ENCODE measurements at regions not wholly inside any gene's neighbourhood (a gene's known extent, or its start where the extent isn't known, plus 50 kb on each side); places are given as distances from the start of the nearest gene placed in this dataset.

DNA sequence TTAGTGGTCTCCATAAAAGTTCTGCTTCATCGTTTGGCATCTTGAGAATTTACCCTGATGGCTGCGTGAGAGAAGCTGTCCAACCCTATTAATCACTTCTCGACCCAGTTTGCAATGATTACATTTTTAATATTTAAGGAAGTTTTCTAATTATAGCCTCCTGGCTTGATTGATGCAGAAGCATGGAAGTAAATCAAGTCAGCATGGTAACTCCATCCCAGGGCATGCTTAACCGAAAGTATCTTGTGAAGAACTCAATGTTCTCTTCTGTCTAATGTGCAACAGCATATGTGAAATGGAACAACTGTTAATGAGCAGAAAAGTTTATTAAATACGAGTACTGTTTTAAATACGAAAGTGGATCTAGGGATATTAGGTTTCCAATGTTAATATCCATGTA is 278.9 kb upstream of the CD180 start:
- Histone ChIP-seq H4K20me1 (ENCODE audit: control insufficient read depth, insufficient read depth, low read length, poor library complexity, severe bottlenecking) (no peaks in the 10 kb centered on the region), H3K36me3 (replicated peaks in 1 of 2; ENCODE audit: control extremely low read depth in 1 of 2, control insufficient read depth in 1 of 2, extremely low read depth in 1 of 2, insufficient read depth in 2 of 2, low read length in 1 of 2) (no peaks in the 10 kb centered on the region), H3K27me3 (replicated peaks in 1 of 4; ENCODE audit: control extremely low read depth in 1 of 4, control insufficient read depth in 3 of 4, insufficient read depth in 4 of 4, low read length in 3 of 4) (no peaks in the 10 kb centered on the region), H3K27ac (ENCODE audit: low read length in 2 of 2) (no peak overlapping the region), H3K9ac (ENCODE audit: low read length) (no peak overlapping the region), H3K4me1 (ENCODE audit: control insufficient read depth in 2 of 2, insufficient read depth in 2 of 2, low read length in 2 of 2) (no peaks in the 10 kb centered on the region), H3K9me3 (ENCODE audit: control extremely low read depth in 1 of 3, control insufficient read depth in 2 of 3, insufficient read depth in 1 of 3, low read length in 2 of 3) (no peaks in the 10 kb centered on the region), H3K79me2 (ENCODE audit: control insufficient read depth, insufficient read depth, low read length) (no peaks in the 10 kb centered on the region), H3K4me3 (ENCODE audit: control extremely low read depth in 1 of 5, extremely low read depth in 1 of 5, insufficient read depth in 1 of 5, low read depth in 2 of 5, low read length in 4 of 5) (no peak overlapping the region), H2AFZ (ENCODE audit: insufficient read depth, low read depth, low read length, poor library complexity, severe bottlenecking) (no peak overlapping the region), H3K4me2 (replicated peaks; ENCODE audit: low read depth, low read length, poor library complexity, severe bottlenecking) (no peak overlapping the region)
- ChIA-PET CTCF (no interaction called here), POLR2A (no interaction called here)
- Mint-ChIP-seq H3K27me3 (peaks cover 9% of the 10 kb centered on the region), H3K4me1 (no peaks in the 10 kb centered on the region), H3K4me3 (no peak overlapping the region), H3K9me3 (ENCODE audit: insufficient read depth) (no peaks in the 10 kb centered on the region), H3K27ac (no peak overlapping the region)
- TF ChIP-seq EZH2 (IDR thresholded peaks at IDR 0.05; ENCODE audit: borderline replicate concordance, insufficient read depth, low read depth, low read length, poor library complexity, severe bottlenecking) = no peak
- TF ChIP-seq, protein P1, sequence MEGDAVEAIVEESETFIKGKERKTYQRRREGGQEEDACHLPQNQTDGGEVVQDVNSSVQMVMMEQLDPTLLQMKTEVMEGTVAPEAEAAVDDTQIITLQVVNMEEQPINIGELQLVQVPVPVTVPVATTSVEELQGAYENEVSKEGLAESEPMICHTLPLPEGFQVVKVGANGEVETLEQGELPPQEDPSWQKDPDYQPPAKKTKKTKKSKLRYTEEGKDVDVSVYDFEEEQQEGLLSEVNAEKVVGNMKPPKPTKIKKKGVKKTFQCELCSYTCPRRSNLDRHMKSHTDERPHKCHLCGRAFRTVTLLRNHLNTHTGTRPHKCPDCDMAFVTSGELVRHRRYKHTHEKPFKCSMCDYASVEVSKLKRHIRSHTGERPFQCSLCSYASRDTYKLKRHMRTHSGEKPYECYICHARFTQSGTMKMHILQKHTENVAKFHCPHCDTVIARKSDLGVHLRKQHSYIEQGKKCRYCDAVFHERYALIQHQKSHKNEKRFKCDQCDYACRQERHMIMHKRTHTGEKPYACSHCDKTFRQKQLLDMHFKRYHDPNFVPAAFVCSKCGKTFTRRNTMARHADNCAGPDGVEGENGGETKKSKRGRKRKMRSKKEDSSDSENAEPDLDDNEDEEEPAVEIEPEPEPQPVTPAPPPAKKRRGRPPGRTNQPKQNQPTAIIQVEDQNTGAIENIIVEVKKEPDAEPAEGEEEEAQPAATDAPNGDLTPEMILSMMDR (IDR thresholded peaks at IDR 0.05) = no peak
- intact Hi-C loops (cut with micrococcal nuclease) = no loop called here
- WGBS (ENCODE audit: insufficient coverage) = 100% methylated on average over 2 of the region's 6 CpGs
- ATAC-seq (ENCODE audit: low read depth) = no peak
- DNase-seq = no peak

DNA sequence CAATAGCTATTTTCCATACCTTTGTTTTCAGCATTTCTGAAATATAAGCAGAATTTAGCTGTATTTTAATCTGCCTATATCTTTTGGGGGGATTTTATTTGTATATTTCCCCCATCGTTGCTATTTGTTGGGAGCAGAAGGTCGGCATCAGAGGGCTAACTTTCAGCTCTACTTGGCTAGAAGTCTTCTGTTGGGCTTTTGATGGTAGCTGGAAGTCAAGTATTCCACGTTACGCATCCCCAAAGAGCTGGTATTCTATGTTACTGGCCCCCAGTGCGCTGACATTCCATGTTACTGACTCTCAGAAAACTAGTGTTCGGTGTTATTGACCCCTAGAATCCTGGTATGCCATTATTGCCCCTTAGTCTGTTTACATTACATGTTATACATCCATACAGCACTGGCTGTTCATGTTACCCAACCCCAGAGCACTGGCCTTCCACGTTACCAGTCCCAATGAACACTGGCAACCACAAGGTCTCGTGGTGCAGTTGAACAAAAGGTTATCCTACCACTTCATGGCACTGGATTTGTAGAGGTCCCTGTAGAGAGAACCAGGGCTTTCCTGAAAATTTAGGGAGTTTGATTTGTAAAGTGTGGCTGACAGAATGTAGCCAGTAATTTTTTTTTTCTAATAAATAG is 278.1 kb upstream of the CD180 start:
- Mint-ChIP-seq H3K4me1 (no peaks in the 10 kb centered on the region), H3K9me3 (ENCODE audit: insufficient read depth) (no peaks in the 10 kb centered on the region), H3K27me3 (peaks cover 8% of the 10 kb centered on the region), H3K4me3 (no peak overlapping the region), H3K27ac (no peak overlapping the region)
- intact Hi-C loops (cut with micrococcal nuclease) = no loop called here
- ChIA-PET POLR2A (no interaction called here), CTCF (no interaction called here)
- no peak for ATAC-seq (ENCODE audit: low read depth)
- Histone ChIP-seq H3K27ac (ENCODE audit: low read length in 2 of 2) (no peak overlapping the region), H3K79me2 (ENCODE audit: control insufficient read depth, insufficient read depth, low read length) (no peaks in the 10 kb centered on the region), H2AFZ (ENCODE audit: insufficient read depth, low read depth, low read length, poor library complexity, severe bottlenecking) (no peak overlapping the region), H3K27me3 (replicated peaks in 1 of 4; ENCODE audit: control extremely low read depth in 1 of 4, control insufficient read depth in 3 of 4, insufficient read depth in 4 of 4, low read length in 3 of 4) (no peaks in the 10 kb centered on the region), H3K4me1 (ENCODE audit: control insufficient read depth in 2 of 2, insufficient read depth in 2 of 2, low read length in 2 of 2) (no peaks in the 10 kb centered on the region), H4K20me1 (ENCODE audit: control insufficient read depth, insufficient read depth, low read length, poor library complexity, severe bottlenecking) (no peaks in the 10 kb centered on the region), H3K36me3 (replicated peaks in 1 of 2; ENCODE audit: control extremely low read depth in 1 of 2, control insufficient read depth in 1 of 2, extremely low read depth in 1 of 2, insufficient read depth in 2 of 2, low read length in 1 of 2) (no peaks in the 10 kb centered on the region), H3K9ac (ENCODE audit: low read length) (no peak overlapping the region), H3K9me3 (ENCODE audit: control extremely low read depth in 1 of 3, control insufficient read depth in 2 of 3, insufficient read depth in 1 of 3, low read length in 2 of 3) (no peaks in the 10 kb centered on the region), H3K4me2 (replicated peaks; ENCODE audit: low read depth, low read length, poor library complexity, severe bottlenecking) (no peak overlapping the region), H3K4me3 (ENCODE audit: control extremely low read depth in 1 of 5, extremely low read depth in 1 of 5, insufficient read depth in 1 of 5, low read depth in 2 of 5, low read length in 4 of 5) (no peak overlapping the region)
- TF ChIP-seq, protein P1 (IDR thresholded peaks at IDR 0.05) = no peak
- TF ChIP-seq EZH2 (IDR thresholded peaks at IDR 0.05; ENCODE audit: borderline replicate concordance, insufficient read depth, low read depth, low read length, poor library complexity, severe bottlenecking) = no peak
- 87% methylated on average over 6 of the region's 8 CpGs for WGBS (ENCODE audit: insufficient coverage)
- DNase-seq = no peak

All from B cell (primary cell).